ENCODE measurements at regions not wholly inside any gene's neighbourhood (a gene's known extent, or its start where the extent isn't known, plus 50 kb on each side); places are given as distances from the start of the nearest gene placed in this dataset.

DNA sequence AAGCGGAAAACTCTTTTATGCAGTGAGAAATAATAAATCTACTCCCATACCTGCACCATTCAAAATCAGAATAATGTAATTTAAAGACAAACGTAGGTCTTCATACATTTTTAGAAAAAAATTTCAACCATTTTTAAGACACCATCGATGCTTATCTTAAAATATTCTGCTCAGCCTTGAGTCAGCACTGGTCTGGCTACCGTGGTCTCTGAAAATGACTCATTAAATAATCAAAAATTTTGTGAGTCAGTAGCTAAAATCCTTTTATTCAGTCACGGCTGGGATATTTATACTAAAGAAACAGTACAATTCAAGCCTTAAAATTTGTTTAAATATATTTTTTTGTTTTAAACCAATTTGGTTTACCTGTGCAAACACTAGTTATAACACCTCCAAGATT, 2862.8 kb upstream of the PCDH20 start:
- TF ChIP-seq SUZ12 (IDR thresholded peaks at IDR 0.05; ENCODE audit: extremely low read depth, insufficient read depth, insufficient read length) (no peak), ZNF274 (IDR thresholded peaks at IDR 0.05; ENCODE audit: low read depth, low read length) (no peak), YY1 (IDR thresholded peaks at IDR 0.05; ENCODE audit: insufficient read depth, insufficient read length) (no peak)
